ENCODE measurements at regions not wholly inside any gene's neighbourhood (a gene's known extent, or its start where the extent isn't known, plus 50 kb on each side); places are given as distances from the start of the nearest gene placed in this dataset.

GRCh38 chr16:54687043-54687899 is 243.4 kb upstream of the IRX5 start:
- H3K4me3 ChIP-seq = no peak overlapping the region
- H3K36me3 ChIP-seq = no peaks in the 10 kb centered on the region
- WGBS, 2 donors = 57 to 58% methylated on average over 8 of the region's 8 CpGs
- no peak for TF ChIP-seq EP300 (IDR thresholded peaks at IDR 0.05)
- no peak for TF ChIP-seq POLR2A (IDR thresholded peaks at IDR 0.05)
- no peak for TF ChIP-seq CTCF (IDR thresholded peaks at IDR 0.05)
- no peaks in the 10 kb centered on the region for H3K27me3 ChIP-seq
- no peaks in the 10 kb centered on the region for H3K9me3 ChIP-seq
- no peaks in the 10 kb centered on the region for H3K4me1 ChIP-seq
- DNase-seq (ENCODE audit: low spot score in 2 of 2) = no peak
- H3K27ac ChIP-seq = no peak overlapping the region

- Histone ChIP-seq H3K9me3 (no peaks in the 10 kb centered on the region), H3K4me3 (no peak overlapping the region), H3K27ac (no peak overlapping the region), H3K36me3 (no peaks in the 10 kb centered on the region), H3K4me1 (no peaks in the 10 kb centered on the region), H3K27me3 (no peaks in the 10 kb centered on the region)
- no peak for DNase-seq (ENCODE audit: low spot score in 2 of 2)
- TF ChIP-seq CTCF (IDR thresholded peaks at IDR 0.05) (no peak), POLR2A (IDR thresholded peaks at IDR 0.05) (no peak), EP300 (IDR thresholded peaks at IDR 0.05) (no peak)
These were observed 245.0 kb upstream of the IRX5 start for GRCh38 chr16:54685682-54686081.

- Histone ChIP-seq H3K4me1 (no peaks in the 10 kb centered on the region), H3K27me3 (no peaks in the 10 kb centered on the region), H3K4me3 (no peak overlapping the region), H3K9me3 (no peaks in the 10 kb centered on the region), H3K27ac (no peak overlapping the region), H3K36me3 (no peaks in the 10 kb centered on the region)
- no peak for DNase-seq (ENCODE audit: low spot score in 2 of 2)
- WGBS, 2 donors = 65 to 78% methylated on average over 4 of the region's 4 CpGs
- TF ChIP-seq POLR2A (IDR thresholded peaks at IDR 0.05) (no peak), EP300 (IDR thresholded peaks at IDR 0.05) (no peak), CTCF (IDR thresholded peaks at IDR 0.05) (no peak)
These were observed 251.1 kb upstream of the IRX5 start for GRCh38 chr16:54679531-54679930.

- no peaks in the 10 kb centered on the region for H3K36me3 ChIP-seq
- H3K4me3 ChIP-seq = no peak overlapping the region
- H3K27ac ChIP-seq = no peak overlapping the region
- no peak for DNase-seq (ENCODE audit: low spot score in 2 of 2)
- no peaks in the 10 kb centered on the region for H3K9me3 ChIP-seq
- no peak for TF ChIP-seq POLR2A (IDR thresholded peaks at IDR 0.05)
- TF ChIP-seq EP300 (IDR thresholded peaks at IDR 0.05) = no peak
- TF ChIP-seq CTCF (IDR thresholded peaks at IDR 0.05) = no peak
- H3K4me1 ChIP-seq = no peaks in the 10 kb centered on the region
- whole genome bisulfite sequencing, 2 donors = 62 to 71% methylated on average over 6 of the region's 6 CpGs
- H3K27me3 ChIP-seq = no peaks in the 10 kb centered on the region
These were observed 253.2 kb upstream of the IRX5 start for GRCh38 chr16:54677308-54677950.

GRCh38 chr16:54673313-54673712 is 257.4 kb upstream of the IRX5 start:
- no peak overlapping the region for H3K27ac ChIP-seq
- H3K4me3 ChIP-seq = no peak overlapping the region
- peaks cover 0 to 13% (median 0%) of the 10 kb centered on the region in 4 donors for H3K9me3 ChIP-seq
- 74 to 82% methylated on average over 1 of the region's 1 CpG for WGBS, 2 donors
- H3K27me3 ChIP-seq = no peaks in the 10 kb centered on the region
- no peak for TF ChIP-seq EP300 (IDR thresholded peaks at IDR 0.05)
- TF ChIP-seq CTCF (IDR thresholded peaks at IDR 0.05) = no peak
- no peak for TF ChIP-seq POLR2A (IDR thresholded peaks at IDR 0.05)
- no peaks in the 10 kb centered on the region for H3K4me1 ChIP-seq
- H3K36me3 ChIP-seq = no peaks in the 10 kb centered on the region
- DNase-seq (ENCODE audit: low spot score in 2 of 2) = no peak
